Central memory CD8-positive, alpha-beta T cell (primary cell): ENCODE measurements at regions not wholly inside any gene's neighbourhood (a gene's known extent, or its start where the extent isn't known, plus 50 kb on each side); places are given as distances from the start of the nearest gene placed in this dataset.

Source experiments
- ATAC-seq: fragments of 150-1000 bp; cut with Tn5 transposase; replicated peaks from 2 replicates; pipeline ENCODE4 v1.10.0; 2022; ENCODE audit warnings: mild to moderate bottlenecking, moderate FRiP score, moderate number of reproducible peaks; ENCODE audit not compliant: poor library complexity, severe bottlenecking; ENCODE audit errors: extremely low read depth
- DNase-seq, 2 donors: peaks; one replicate each; pipeline ENCODE4 v3.0.0; 2021; ENCODE audit warnings: low spot score in 2 of 2
- H3K27ac Mint-ChIP-seq: one replicate; pipeline ENCODE4 v1.8.0; 2022; ENCODE audit warnings: low read depth, mild to moderate bottlenecking, moderate library complexity, mixed read lengths
- H3K27me3 Mint-ChIP-seq: one replicate; pipeline ENCODE4 v1.8.0; 2022; ENCODE audit warnings: mixed read lengths
- H3K36me3 Mint-ChIP-seq: one replicate; pipeline ENCODE4 v1.8.0; 2022; ENCODE audit warnings: mild to moderate bottlenecking, moderate library complexity, mixed read lengths; ENCODE audit not compliant: insufficient read depth
- H3K4me1 Mint-ChIP-seq: one replicate; pipeline ENCODE4 v1.8.0; 2022; ENCODE audit warnings: mixed read lengths
- H3K4me3 Mint-ChIP-seq: one replicate; pipeline ENCODE4 v1.8.0; 2022; ENCODE audit warnings: mild to moderate bottlenecking, moderate library complexity, mixed read lengths
- H3K9me3 Mint-ChIP-seq: one replicate; pipeline ENCODE4 v1.8.0; 2022; ENCODE audit warnings: mixed read lengths

- ATAC-seq, result no peak
- H3K9me3 Mint-ChIP-seq, result no peaks in the 10 kb centered on the region
Measured at GRCh38 chr1:168371477-168371876, 90.8 kb downstream of the TBX19 start.

GRCh38 chr1:168370586-168370985 is 89.9 kb downstream of the TBX19 start:
- Mint-ChIP-seq H3K9me3 (no peaks in the 10 kb centered on the region), H3K4me1 (peaks cover 15% of the 10 kb centered on the region), H3K27me3 (no peaks in the 10 kb centered on the region), H3K36me3 (no peaks in the 10 kb centered on the region), H3K27ac (no peak overlapping the region), H3K4me3 (no peak overlapping the region)
- DNase-seq (no peak), ATAC-seq (no peak)

More at GRCh38 chr1:168371477-168371876, 90.8 kb downstream of the TBX19 start:
- DNase-seq, result no peak
- Mint-ChIP-seq H3K27me3 (no peaks in the 10 kb centered on the region), H3K4me3 (no peak overlapping the region), H3K27ac (no peak overlapping the region), H3K36me3 (no peaks in the 10 kb centered on the region), H3K4me1 (peaks cover 8% of the 10 kb centered on the region)

- ATAC-seq, result no peak
- no peak for DNase-seq
- Mint-ChIP-seq H3K4me1 (peaks cover 11% of the 10 kb centered on the region), H3K36me3 (no peaks in the 10 kb centered on the region), H3K4me3 (no peak overlapping the region), H3K27me3 (no peaks in the 10 kb centered on the region), H3K27ac (no peak overlapping the region), H3K9me3 (no peaks in the 10 kb centered on the region)
Measured at GRCh38 chr1:168369655-168370054, 89.0 kb downstream of the TBX19 start.

GRCh38 chr1:168368131-168368530 is 87.5 kb downstream of the TBX19 start:
- H3K4me3 Mint-ChIP-seq, result no peak overlapping the region
- H3K27me3 Mint-ChIP-seq, result no peaks in the 10 kb centered on the region
- no peaks in the 10 kb centered on the region for H3K36me3 Mint-ChIP-seq
- H3K27ac Mint-ChIP-seq, result peak overlapping the region; percentile 1
- ATAC-seq (no peak), DNase-seq (no peak)
- H3K4me1 Mint-ChIP-seq, result peaks cover 14% of the 10 kb centered on the region
- no peaks in the 10 kb centered on the region for H3K9me3 Mint-ChIP-seq

- no peak overlapping the region for H3K27ac Mint-ChIP-seq
- no peaks in the 10 kb centered on the region for H3K36me3 Mint-ChIP-seq
- no peak overlapping the region for H3K4me3 Mint-ChIP-seq
- DNase-seq (no peak), ATAC-seq (no peak)
- no peaks in the 10 kb centered on the region for H3K27me3 Mint-ChIP-seq
- no peaks in the 10 kb centered on the region for H3K9me3 Mint-ChIP-seq
- H3K4me1 Mint-ChIP-seq, result peaks cover 36% of the 10 kb centered on the region
Measured at GRCh38 chr1:168365719-168366479, 85.2 kb downstream of the TBX19 start.
